SU-DHL-6 (cell line): ENCODE measurements at regions not wholly inside any gene's neighbourhood (a gene's known extent, or its start where the extent isn't known, plus 50 kb on each side); places are given as distances from the start of the nearest gene placed in this dataset.

ENCODE experiments used
- EZH2phosphoT487 ChIP-seq: fragments of 200-600 bp; sonication (generic), shearing (Covaris generic); conservative IDR thresholded peaks from 2 replicates; pipeline ENCODE4 v1.6.1; 2018; ENCODE audit warnings: mild to moderate bottlenecking, antibody characterized with exemption, low read length, moderate library complexity, mixed read lengths
- TF ChIP-seq, protein P1 (sequence below): fragments of 200-600 bp; sonication (generic); IDR thresholded peaks from one replicate; pipeline ENCODE4 v1.5.1; 2017; ENCODE audit warnings: antibody characterized with exemption, mild to moderate bottlenecking, low read length, moderate library complexity; ENCODE audit not compliant: insufficient read depth, poor library complexity, severe bottlenecking

DNA sequence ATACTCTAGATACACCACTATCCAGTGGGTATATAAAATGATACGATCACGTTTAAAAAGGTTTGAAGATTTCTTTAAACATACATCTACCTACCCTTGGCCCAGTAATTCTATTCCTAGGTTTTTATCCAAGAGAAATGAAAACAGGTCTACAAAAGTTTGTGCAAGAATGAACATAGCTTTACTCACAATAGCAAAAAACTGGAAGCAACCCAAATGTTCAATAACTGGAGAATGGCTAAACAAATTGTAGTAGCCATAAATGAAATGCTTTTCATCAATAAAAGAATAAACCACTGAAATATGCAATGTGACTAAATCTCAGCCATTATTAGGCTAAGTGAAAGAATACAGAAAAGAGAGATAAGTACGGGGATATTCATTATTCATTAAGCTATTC lies 438.9 kb downstream of the ARHGEF28 start:
- no peak for TF ChIP-seq EZH2phosphoT487
- TF ChIP-seq, protein P1, sequence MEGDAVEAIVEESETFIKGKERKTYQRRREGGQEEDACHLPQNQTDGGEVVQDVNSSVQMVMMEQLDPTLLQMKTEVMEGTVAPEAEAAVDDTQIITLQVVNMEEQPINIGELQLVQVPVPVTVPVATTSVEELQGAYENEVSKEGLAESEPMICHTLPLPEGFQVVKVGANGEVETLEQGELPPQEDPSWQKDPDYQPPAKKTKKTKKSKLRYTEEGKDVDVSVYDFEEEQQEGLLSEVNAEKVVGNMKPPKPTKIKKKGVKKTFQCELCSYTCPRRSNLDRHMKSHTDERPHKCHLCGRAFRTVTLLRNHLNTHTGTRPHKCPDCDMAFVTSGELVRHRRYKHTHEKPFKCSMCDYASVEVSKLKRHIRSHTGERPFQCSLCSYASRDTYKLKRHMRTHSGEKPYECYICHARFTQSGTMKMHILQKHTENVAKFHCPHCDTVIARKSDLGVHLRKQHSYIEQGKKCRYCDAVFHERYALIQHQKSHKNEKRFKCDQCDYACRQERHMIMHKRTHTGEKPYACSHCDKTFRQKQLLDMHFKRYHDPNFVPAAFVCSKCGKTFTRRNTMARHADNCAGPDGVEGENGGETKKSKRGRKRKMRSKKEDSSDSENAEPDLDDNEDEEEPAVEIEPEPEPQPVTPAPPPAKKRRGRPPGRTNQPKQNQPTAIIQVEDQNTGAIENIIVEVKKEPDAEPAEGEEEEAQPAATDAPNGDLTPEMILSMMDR = no peak
